Effector CD8-positive, alpha-beta T cell (primary cell): ENCODE measurements at regions not wholly inside any gene's neighbourhood (a gene's known extent, or its start where the extent isn't known, plus 50 kb on each side); places are given as distances from the start of the nearest gene placed in this dataset.

Experiments
- DNase-seq: peaks from one replicate; lab custom pipeline; 2025; lab: John Stamatoyannopoulos, UW

DNA sequence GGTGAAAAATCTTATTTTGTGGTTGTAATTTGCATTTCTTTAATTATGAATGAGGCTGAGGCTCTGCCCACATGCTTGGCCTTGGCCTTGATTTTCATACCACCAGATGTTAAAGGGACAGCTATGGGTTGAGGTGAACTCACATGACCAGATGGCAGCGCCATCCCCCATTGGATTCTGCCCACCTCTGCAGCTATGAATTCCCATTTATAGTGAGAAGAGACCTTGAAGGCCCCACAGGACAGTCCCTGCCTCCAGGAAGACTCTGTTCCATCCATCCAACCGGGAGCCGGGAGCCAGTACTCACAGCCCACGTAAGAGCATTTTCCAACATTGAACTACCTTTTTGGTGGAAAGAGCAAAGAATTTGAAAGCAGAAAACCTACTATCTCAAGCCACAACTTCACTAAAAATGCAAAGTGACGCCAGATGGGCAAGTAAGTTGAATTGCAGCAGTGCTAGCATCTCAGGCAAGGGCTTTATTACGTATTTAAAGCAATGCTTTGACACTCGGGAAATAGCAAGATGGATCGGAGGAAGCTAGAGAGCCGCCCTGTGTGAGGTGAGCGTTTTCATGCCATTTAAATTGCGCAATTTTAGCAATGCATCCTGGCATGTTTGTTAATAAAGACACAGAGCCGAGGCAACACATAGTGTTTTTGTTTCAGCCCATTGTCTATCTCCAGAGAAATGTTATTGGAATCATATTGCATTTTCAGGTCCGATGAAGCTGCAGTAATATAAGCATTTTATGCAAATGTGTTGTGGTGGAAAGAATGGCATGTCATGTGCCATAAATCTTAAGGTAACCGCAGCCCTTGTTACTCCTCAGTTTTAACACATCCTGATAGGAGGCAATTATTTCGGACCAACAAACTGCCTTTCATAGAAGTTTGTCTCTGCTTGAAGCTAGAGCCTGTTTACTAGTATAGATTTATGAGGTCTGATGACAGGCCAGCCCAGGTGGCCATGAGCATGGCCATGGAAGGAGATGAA, 273.4 kb upstream of the TNRC6C start:
- no peak for DNase-seq

DNA sequence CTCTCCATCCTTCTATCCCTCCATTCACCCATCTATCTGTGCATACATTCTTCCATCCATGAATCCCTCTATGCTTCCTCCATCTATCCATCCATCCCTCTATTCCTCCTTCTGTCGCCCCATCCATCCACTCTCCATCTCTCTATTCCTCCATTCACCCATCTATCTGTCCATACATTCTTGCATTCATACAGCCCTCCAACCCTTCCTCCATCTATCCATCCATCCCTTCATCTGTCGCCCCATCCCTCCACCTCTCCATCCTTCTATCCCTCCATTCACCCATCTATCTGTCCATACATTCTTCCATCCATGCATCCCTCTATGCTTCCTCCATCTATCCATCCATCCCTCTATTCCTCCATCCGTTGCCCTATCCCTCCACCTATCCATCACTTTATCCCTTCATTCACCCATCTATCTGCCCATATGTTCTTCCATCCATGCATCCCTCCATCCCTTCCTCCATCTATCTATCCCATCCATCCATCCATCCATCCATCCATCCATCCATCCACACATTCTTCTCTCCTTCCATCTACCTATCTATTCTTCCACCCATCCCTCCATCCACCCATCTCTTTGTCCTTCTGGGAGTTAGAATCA, 272.5 kb upstream of the TNRC6C start:
- DNase-seq: no peak

DNA sequence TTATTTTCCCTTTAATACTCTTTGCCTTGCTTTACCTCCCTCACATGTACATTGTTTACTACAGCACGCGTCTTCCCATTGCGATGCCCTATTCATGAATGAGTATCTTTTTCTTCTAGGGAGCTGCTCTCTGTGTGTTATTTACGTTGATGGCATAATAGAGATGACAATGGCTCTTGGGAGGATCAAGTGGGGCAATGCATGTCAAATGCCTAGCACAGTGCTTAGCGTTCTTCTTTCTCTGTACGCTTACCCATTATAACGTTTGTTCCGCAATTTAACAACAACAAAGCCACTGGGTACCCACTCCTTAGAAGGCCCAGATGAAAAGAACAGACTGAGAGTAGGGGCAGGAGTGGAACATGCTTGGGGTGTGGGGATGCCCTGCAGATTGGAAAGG, 271.6 kb upstream of the TNRC6C start:
- no peak for DNase-seq

DNA sequence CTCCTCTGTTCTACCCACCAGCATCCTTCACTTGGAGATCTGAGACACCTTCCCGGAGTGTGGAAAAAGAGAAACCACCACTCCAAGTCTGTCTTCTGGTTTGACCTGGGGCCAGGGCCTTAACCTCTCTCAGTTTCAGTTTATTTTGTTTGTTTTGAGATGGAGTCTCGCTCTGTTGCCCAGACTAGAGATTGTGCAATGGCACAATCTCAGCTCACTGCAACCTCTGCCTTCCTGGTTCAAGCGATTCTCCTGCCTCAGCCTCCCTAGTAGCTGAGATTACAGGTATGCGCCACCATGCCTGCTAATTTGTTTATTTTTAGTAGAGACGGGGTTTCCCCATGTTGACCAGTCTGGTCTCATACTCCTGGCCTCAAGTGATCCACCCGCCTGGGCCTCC, 271.1 kb upstream of the TNRC6C start:
- DNase-seq: no peak

DNA sequence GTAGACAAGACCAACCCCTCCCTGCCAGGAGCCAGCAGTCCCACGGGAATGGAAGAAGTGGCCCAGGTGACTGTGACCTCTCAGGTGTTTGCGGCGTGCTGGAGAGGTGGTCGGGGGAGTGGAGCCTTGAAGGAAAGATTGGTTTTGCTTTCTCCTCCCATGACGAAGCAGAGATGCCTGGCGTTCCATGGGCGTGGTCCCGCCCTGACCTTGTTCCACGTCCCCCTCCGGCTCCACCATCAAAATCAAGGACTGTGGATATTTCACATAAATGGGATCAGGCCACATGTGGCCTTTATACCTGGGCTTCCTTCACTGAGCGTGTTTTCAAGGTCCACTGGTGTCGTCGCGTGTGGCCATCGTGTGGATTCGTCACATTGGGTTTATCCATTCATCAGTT, 270.6 kb upstream of the TNRC6C start:
- no peak for DNase-seq

DNA sequence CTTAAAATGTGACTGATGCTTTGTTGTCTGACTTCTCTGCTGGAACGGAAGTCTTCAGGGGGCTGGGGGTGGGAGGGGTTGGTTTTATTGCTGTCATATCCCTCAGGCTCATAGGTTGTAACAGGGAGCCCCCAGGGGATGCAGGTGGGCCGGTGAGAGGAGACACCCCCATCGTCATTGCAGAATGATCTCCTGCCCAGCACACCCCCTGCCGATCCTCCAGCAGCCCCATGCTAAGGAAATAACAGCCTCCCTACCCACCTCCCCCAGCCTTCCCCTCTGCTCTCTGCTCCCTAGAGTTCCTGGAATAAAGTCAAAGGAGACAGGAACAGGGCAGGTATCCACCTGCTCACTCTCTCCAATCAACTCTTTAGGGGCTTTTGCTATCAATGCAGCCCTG, 270.1 kb upstream of the TNRC6C start:
- no peak for DNase-seq

DNA sequence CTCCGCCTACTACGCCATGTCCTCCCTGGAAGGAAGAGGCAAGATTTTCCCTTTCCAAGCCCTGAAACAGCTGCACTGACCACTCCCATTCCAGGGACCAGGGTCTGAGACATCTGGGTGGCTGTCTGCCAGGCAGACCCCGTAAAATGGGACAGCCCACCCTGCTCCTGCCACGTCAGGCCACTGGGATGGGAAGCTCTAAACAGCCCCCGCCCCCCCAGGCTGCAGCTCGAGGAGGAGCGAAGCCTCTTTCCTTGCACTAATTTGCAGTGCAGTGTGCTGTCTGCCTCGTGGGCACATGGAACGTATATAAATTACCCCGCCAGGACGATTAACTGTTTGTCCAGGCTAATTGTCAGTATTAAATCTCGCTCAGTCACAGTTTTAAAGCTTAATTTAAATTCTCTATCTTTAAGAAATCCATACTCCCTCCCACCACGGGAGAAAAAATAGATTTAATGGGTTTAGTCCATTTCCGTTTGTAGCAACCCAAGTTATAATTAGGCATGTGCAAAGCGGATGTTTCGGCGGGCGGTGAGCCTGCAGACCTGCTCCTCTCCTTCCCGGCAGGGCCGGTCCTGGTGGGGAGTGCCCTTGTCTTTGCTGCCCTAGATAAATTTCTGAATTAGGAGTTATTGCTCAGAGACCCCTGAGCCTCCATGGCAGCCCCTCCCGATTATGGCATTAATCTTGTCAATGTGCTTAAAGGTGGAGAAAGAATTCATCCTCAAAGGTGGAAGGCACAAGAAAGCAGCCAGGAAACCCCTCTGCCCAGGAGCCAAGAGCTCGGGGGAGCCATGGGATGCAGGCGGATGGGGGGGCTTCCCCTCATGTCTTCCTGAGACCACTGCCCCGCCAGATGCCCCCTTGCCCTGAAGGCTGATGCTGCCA, 268.0 kb upstream of the TNRC6C start:
- no peak for DNase-seq

DNA sequence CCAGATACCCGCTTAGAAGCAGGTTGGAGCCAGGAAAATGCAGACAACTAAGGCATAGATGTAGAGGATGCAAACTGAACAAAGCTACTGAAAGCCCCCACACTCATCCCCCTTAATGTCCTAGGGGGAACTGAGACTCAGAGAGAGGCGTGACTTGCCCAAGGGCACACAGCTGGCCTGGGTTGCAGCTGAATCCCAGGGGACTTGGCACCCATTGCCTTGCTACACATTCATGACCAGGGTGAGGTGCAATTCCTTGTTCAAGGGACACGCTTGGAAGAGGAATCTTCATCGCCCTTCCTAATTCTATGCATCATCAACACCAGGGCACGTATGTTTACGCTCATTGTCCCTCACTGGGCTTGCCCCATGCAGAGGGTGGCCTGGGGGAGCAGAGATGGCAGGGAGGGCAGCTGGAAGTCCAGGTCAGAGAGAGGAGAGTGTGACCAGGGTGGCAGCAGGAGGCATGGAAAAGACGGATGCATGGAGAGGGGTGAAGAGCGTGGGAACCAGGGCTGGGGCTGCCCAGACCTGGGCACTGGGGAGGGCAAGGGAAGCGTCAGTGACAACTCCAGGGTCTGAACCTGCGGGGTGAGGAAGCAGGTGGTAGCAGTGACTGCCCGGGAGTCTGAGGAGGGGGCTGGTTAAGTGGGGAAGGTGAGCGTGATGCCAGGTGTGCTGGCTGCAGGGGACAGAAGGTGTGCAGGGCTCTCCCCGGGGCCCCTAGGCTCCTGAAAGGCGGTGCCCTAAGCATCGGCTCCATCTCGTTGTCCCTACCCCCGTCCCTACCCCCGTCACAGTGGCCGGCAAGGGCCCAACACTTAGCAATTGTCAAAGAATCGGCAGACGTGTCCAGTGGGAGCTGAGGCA, 267.1 kb upstream of the TNRC6C start:
- no peak for DNase-seq

DNA sequence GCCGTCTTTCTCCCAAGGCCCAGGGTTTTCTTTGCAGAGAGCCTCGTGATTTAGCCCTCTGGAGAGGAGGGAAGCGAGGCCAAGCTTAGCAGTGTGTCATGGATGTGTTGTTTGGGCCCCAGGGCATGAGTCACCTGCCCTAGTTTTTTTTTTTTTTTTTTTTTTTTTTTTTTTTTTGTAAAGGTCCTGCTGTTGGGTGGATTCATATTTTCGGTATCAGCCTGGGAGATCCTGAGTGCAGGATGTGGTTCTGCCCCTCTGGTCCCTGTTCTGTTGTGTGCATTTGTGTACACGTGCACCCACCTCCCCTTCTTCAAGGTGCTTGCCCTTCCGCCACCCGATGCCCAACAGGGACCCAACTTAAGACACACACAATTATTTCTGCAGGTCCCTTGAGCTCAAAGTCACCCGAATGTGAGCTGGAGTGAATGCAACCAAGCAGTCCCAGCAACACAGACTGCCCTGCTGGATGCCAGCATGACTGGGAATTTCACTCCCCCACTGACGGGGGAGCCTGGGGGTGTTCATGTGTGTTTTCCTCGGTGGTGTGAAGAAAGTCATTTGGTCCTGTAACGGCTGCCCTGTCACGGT, 265.8 kb upstream of the TNRC6C start:
- DNase-seq: no peak

DNA sequence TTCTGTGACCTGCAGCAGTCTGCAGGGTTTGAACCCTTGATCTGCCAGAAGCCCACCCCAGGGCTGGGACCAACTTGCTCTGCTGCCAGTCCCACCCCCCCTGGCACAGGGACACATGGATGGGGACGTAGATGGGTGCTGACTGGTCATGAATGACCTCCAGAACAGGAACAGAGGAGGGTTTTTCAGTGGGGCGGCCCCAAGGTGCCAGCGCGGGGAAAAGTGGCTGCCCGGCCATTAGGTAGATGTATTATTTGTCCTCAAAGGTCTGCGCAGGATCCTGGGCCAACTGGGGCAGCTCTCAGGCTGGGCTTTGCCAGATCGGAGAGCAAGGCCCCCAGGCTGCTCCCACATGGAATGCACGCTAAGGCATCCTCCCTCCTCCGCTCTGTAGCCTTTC, 265.2 kb upstream of the TNRC6C start:
- no peak for DNase-seq

DNA sequence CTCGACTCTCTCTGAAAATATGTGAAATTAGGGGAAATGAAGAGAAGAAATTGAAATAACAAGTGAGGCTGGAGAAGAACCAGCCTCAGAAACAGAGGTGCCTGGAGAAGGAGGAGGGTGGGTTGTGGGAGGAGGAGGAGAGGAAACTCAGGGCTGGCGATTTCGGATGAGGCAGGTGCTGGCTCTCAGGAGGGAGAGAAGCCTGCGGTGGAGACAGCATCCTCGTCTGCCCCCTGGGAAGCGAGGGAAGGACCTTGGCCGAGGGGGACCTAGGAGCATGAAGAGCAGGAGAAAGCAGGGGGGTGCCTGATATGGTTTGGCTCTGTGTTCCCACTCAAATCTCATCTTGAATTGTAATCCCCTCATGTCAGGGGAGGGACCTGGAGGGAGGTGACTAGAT, 264.7 kb upstream of the TNRC6C start:
- DNase-seq: no peak

DNA sequence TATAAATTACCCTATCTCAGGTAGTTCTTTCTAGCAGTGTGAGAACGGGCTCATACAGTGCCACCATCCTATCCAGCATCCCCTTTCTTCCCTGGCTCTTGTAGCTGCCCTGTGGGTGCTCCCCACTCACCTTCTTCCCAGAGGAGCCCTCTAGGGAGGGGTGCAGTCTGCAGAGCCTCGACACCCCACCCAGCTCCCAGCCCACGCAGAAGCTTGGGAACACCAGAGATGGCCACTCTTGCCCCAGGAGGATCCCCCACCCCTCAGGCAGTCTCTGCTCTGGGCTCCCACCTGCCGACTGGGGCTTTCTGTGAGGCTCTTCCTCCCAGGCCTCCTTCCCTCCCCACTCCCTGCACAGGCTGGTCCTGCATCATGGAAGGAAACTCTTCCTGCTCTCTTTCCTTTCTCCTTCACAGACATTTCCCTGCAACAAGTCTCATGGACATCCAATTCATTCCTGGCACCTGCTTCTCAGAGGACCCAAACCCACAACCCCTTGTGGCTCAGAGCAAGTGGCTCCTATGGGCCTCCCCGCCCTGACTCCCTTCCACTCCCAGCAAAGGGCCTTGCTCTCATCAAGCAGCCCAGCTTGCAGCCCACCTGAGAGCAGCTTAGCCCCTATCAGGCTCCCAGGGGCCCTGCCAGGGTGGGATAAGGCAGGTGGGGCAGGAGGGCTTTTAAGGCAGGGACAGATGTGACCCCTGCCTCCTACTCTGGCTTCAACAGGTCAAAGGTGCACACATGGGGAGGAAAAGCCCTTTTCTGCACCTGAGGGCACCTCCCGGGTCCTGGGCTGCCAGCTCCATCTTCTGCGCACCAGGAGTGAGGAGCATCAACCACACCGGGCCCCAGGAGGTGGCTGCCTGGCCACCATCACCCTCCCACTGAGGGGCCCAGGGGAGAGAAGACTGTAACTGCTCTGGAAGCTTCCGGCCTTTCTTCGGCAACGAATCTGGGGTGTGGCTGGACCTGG, 263.8 kb upstream of the TNRC6C start:
- DNase-seq: no peak

DNA sequence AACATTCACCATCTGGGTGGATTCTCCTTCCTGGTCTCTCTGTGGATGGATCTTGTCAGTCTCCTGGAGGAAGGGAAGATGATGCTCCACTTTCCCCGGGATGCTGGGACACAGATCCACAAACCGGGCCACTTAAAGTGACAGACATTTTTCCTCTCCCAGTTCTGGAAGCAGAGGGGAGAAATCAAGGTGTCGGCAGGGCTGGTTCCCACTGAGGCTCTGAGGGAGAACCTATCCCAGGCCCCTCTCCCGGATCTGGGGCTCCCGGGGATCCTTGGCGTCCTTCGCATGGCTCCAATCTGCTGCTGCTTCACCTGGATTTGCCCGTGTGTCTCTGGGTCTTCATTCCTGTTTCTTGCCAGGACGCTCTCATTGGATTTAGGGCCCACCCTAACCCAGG, 263.1 kb upstream of the TNRC6C start:
- no peak for DNase-seq

DNA sequence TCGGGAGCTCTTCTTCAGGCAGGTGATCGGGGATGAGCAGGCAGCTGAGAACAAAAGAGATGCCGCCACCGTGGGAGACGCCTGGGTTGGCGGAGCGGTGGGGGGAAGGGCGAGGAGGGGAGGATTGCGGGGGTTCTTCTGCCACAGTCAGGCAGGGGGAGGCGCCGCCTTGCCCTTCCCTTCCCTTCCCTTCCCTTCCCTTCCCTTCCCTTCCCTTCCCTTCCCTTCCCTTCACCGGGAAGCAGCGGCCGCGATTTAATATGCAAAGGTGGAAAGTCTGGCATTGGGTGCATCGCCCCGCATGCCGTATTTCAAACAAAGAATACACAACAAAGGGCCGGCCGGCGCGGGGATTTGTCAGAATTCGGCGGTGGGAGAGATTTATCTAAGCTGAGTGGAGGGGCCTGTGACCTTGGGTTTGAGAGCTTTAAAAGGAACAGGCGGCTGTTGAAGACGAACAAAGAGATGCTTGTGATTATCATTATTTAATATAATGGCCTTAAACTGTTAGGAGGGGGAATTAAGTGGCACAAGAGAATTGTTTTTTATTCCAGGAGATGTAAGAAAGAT, 262.3 kb upstream of the TNRC6C start:
- DNase-seq: no peak

DNA sequence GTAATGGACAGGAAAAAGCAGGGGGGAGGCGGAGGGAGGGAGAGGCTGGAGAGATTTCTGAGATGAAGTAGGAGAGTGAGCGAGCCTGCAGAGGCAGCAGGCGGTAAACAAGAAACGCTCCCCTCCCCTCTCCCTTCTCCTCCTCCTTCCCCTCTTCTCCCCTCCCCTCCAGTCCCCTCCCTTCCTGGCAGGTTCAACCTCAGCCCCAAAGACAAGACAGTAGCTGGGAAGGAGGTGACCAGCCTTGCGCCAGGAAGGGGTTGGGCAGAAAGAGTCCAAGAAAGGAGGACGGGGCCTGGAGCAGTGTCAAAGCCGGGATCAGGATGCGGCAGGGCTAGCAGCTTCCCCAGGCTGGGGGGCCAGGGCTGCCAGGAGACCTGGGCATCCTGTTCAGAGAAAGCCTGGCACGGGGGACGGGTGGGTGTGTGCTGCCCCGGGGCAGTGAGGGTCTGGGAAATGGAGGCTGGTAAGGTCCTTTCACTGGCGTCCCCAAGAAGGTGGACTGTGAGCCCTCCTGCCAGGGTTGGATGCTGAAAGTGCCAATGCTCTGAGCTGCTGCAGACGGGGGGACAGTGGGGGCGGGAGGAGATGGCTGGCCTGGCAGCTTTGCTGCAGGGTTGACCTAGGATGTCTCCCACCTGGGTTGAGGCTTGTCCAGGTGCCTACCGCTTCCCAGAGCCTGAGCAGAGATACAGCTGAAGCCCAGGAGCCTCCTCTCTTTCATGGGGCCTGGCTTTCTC, 261.6 kb upstream of the TNRC6C start:
- DNase-seq: no peak

DNA sequence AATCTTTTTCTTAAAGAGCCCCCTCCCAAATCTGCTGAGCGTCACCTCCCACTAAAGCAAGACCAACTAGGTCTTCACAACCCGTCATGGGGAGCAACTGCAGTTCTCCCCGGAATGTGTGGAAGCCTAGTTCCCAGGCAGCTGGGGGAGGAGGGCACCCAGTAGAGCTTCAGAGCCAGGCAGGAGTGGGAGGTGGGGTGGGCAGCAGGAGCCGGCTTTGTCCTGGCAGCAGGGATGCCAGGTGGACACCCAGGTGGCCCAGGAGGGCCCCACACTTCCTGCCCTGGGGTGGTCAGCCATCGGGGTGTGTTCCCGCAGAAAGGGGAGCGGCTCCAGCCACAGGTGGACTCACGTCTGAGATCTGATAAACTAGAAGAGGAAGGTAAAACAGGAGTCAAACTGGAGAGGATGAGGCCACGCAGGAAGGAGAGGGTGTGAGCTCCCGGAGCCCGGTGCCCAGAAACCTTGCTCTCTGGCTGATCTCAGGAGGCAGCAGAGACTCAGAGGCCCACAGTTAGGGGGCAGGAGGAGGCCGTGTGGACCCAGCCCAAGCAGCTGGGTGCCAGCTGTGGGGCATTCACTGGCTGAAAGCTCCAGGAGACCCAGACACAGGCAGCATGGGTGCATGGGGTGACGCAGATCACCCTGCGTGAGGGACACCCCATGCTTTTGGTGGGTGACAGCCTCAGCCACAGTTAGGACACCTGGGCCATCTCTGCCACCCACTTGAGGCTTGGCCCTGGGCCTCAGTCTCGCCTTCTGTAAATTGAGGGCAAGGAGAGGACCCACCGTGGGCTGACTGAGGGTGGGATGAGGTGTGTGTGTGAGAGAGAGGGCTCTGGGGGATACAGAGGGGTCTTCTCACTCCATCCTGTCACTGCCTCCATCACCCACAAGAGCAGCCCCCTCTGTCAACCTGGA, 260.8 kb upstream of the TNRC6C start:
- no peak for DNase-seq

DNA sequence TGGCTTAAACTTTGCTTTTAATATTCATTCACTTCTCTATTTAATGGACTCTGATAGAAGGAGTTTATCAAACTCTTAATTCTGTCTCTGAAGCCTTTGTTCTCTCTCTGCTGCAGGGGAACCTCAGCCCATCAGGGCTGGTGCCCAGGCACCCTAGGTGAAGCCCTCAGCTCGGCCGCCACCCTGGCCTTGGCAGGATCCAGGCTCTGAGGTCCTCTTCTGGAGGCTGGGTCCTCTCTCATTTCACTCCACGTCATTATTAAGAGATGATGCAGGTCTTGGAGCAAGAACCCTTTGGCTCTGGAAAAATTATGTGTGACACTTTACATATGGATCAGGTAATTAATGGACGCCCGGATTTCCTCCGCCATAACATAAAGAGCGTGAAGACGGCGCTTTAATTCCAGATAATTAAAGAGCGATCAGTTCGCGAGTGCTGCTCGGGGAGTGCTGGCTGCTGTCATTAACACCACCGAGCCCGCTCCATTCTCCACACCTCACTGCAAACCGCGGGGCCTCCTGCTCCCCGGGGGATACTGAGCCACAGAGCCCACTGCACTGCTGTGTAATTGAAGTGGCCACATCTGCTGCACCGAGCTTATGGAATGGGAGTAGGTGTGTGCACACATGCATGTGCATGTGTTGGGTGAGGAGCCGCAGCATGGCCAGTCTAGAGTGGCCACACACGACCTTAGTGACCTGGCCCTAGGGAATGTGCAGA, 259.4 kb upstream of the TNRC6C start:
- DNase-seq: no peak
